Liver (tissue), 8 donors: ENCODE measurements at regions not wholly inside any gene's neighbourhood (a gene's known extent, or its start where the extent isn't known, plus 50 kb on each side); places are given as distances from the start of the nearest gene placed in this dataset.

Experiments used
- DNase-seq: peaks from one replicate; pipeline ENCODE4 v3.0.0-alpha.2; 2017; ENCODE audit warnings: low spot score
- H3K27ac ChIP-seq, 2 donors: one replicate each; pipeline ENCODE4 v1.7.0; 2013; ENCODE audit warnings: inconsistent platforms in 2 of 2, low read length in 2 of 2, control low read depth in 1 of 2, low read depth in 1 of 2, mild to moderate bottlenecking in 1 of 2
- H3K27me3 ChIP-seq, 4 donors: one replicate each; pipeline versions ENCODE4 v1.6.1 to v1.7.0; 2013; ENCODE audit warnings: low read length in 3 of 4, inconsistent platforms in 1 of 4, mild to moderate bottlenecking in 1 of 4, moderate library complexity in 1 of 4; ENCODE audit not compliant: control insufficient read depth in 4 of 4, insufficient read depth in 4 of 4
- H3K36me3 ChIP-seq, 4 donors: one replicate each; pipeline versions ENCODE4 v1.6.1 to v1.7.0; 2013; ENCODE audit warnings: low read length in 3 of 4, mild to moderate bottlenecking in 3 of 4, low read depth in 1 of 4, moderate library complexity in 1 of 4; ENCODE audit not compliant: control insufficient read depth in 4 of 4, insufficient read depth in 3 of 4
- H3K4me1 ChIP-seq, 4 donors: one replicate each; pipeline versions ENCODE4 v1.6.1 to v1.7.0; 2013; ENCODE audit warnings: low read length in 3 of 4, mild to moderate bottlenecking in 3 of 4, moderate library complexity in 1 of 4; ENCODE audit not compliant: control insufficient read depth in 4 of 4, insufficient read depth in 4 of 4
- H3K4me3 ChIP-seq, 3 donors: one replicate each; pipeline versions ENCODE4 v1.6.1 to v1.7.0; 2013; ENCODE audit warnings: low read length in 3 of 3, control low read depth in 1 of 3, low read depth in 1 of 3, mild to moderate bottlenecking in 1 of 3
- H3K9ac ChIP-seq, 2 donors: one replicate each; pipeline ENCODE4 v1.7.0; 2013; ENCODE audit warnings: low read length in 2 of 2, mild to moderate bottlenecking in 2 of 2, moderate library complexity in 2 of 2, control low read depth in 1 of 2, low read depth in 1 of 2
- H3K9me3 ChIP-seq, 4 donors: one replicate each; pipeline versions ENCODE4 v1.6.1 to v1.7.0; 2013; ENCODE audit warnings: low read length in 3 of 4; ENCODE audit not compliant: control insufficient read depth in 4 of 4
- FOXA1 ChIP-seq: IDR thresholded peaks from 2 replicates; pipeline ENCODE4 v1.6.1; 2016; ENCODE audit warnings: antibody characterized with exemption
- FOXA2 ChIP-seq: IDR thresholded peaks from 2 replicates; pipeline ENCODE4 v1.6.1; 2016; ENCODE audit warnings: antibody characterized with exemption
- GABPA ChIP-seq, 2 donors: IDR thresholded peaks in 1 of 2; conservative IDR thresholded peaks in 1 of 2; 2 replicates each; pipeline ENCODE4 v1.6.1; 2016; ENCODE audit warnings: antibody characterized with exemption in 2 of 2, mild to moderate bottlenecking in 1 of 2, moderate library complexity in 1 of 2
- HNF4A ChIP-seq, 2 donors: conservative IDR thresholded peaks; 2 replicates each; pipeline ENCODE4 v1.6.1; 2016; ENCODE audit warnings: antibody characterized with exemption in 2 of 2, mild to moderate bottlenecking in 2 of 2
- HNF4G ChIP-seq: IDR thresholded peaks from 2 replicates; pipeline ENCODE4 v1.6.1; 2016; ENCODE audit warnings: antibody characterized with exemption
- JUND ChIP-seq, 2 donors: IDR thresholded peaks; 2 replicates each; pipeline ENCODE4 v1.6.1; 2016; ENCODE audit warnings: antibody characterized with exemption in 2 of 2
- MAX ChIP-seq: IDR thresholded peaks from 2 replicates; pipeline ENCODE4 v1.6.1; 2016; ENCODE audit warnings: antibody characterized with exemption
- NR2F2 ChIP-seq: IDR thresholded peaks from 2 replicates; pipeline ENCODE4 v1.6.1; 2016; ENCODE audit warnings: antibody characterized with exemption
- RAD21 ChIP-seq, 2 donors: IDR thresholded peaks; 2 replicates each; pipeline ENCODE4 v1.6.1; 2016; ENCODE audit warnings: antibody characterized with exemption in 2 of 2, mild to moderate bottlenecking in 2 of 2
- REST ChIP-seq: IDR thresholded peaks from 2 replicates; pipeline ENCODE4 v1.6.1; 2016; ENCODE audit warnings: antibody characterized with exemption, mild to moderate bottlenecking
- RXRA ChIP-seq, 2 donors: IDR thresholded peaks; 2 replicates each; pipeline ENCODE4 v1.6.1; 2017 to 2018; ENCODE audit warnings: antibody characterized with exemption in 2 of 2, mild to moderate bottlenecking in 1 of 2
- SP1 ChIP-seq: IDR thresholded peaks from 2 replicates; pipeline ENCODE4 v1.6.1; 2018; ENCODE audit warnings: antibody characterized with exemption, mild to moderate bottlenecking
- TAF1 ChIP-seq: conservative IDR thresholded peaks from 2 replicates; pipeline ENCODE4 v1.6.1; 2016; ENCODE audit warnings: antibody characterized with exemption, mild to moderate bottlenecking
- YY1 ChIP-seq: IDR thresholded peaks from 2 replicates; pipeline ENCODE4 v1.6.1; 2016; ENCODE audit warnings: antibody characterized with exemption, mild to moderate bottlenecking
- WGBS: extraction: QIAGEN DNeasy Blood & Tissue Kit; methylation state at CpG from one replicate; pipeline ENCODE4 v1.1.7; 2013; 5-methylcytosine and 5-hydroxymethylcytosine counted together
- TF ChIP-seq, protein P1 (sequence below): IDR thresholded peaks from 2 replicates; pipeline ENCODE4 v1.6.1; 2016; ENCODE audit warnings: antibody characterized with exemption
- TF ChIP-seq, protein P2 (sequence below): IDR thresholded peaks from 2 replicates; pipeline ENCODE4 v1.6.1; 2016; ENCODE audit warnings: antibody characterized with exemption
- TF ChIP-seq, protein P3 (sequence below): fragments of 150-350 bp; IDR thresholded peaks from 2 replicates; pipeline ENCODE4 v1.5.1; 2017; ENCODE audit warnings: improper control_type of control experiment, low read depth, low read length; ENCODE audit not compliant: missing input control
- donor health status: healthy.
- donor health status: healthy.
- donor health status: healthy.
- donor health status: healthy.
- donor health status: healthy.

DNA sequence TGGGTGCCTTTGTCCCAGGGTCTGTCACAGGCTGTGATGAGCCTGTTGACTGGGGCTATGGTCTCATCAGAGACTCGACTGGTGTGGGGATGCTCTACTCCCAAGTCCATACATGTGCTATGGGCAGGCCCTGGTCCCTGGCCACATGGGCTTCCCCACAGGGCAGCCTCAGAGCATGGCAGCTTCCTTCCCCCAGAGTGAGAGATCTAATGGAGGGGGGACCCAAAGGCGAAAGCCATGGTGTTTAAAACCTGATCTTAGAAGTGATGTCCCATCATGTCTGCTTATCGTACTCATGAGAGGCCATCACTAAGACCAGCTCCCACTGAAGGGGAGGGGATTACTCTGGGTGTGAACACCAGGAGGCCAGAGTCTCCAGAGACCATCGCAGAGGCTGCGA, 279.0 kb upstream of the RTL1 start:
- Histone ChIP-seq H3K9me3 (peaks cover 0 to 5% (median 2%) of the 10 kb centered on the region in 4 donors), H3K4me3 (no peak overlapping the region), H3K36me3 (no peaks in the 10 kb centered on the region), H3K9ac (no peak overlapping the region), H3K4me1 (no peaks in the 10 kb centered on the region), H3K27ac (no peak overlapping the region), H3K27me3 (no peaks in the 10 kb centered on the region)
- no peak for DNase-seq
- WGBS, result 75% methylated on average over 5 of the region's 5 CpGs
- no peak for TF ChIP-seq JUND (IDR thresholded peaks at IDR 0.05)
- TF ChIP-seq YY1, result no peak
- no peak for TF ChIP-seq HNF4G
- no peak for TF ChIP-seq FOXA1
- no peak for TF ChIP-seq HNF4A (conservative IDR thresholded peaks at IDR 0.05)
- TF ChIP-seq TAF1, result no peak
- no peak for TF ChIP-seq SP1
- no peak for TF ChIP-seq MAX
- TF ChIP-seq RXRA (IDR thresholded peaks at IDR 0.05), result no peak
- TF ChIP-seq REST, result no peak
- no peak for TF ChIP-seq GABPA (IDR thresholded peaks at IDR 0.05 in 1 of 2, conservative IDR thresholded peaks at IDR 0.05 in 1 of 2)
- TF ChIP-seq, protein P1, sequence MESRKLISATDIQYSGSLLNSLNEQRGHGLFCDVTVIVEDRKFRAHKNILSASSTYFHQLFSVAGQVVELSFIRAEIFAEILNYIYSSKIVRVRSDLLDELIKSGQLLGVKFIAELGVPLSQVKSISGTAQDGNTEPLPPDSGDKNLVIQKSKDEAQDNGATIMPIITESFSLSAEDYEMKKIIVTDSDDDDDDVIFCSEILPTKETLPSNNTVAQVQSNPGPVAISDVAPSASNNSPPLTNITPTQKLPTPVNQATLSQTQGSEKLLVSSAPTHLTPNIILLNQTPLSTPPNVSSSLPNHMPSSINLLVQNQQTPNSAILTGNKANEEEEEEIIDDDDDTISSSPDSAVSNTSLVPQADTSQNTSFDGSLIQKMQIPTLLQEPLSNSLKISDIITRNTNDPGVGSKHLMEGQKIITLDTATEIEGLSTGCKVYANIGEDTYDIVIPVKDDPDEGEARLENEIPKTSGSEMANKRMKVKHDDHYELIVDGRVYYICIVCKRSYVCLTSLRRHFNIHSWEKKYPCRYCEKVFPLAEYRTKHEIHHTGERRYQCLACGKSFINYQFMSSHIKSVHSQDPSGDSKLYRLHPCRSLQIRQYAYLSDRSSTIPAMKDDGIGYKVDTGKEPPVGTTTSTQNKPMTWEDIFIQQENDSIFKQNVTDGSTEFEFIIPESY, result no peak
- TF ChIP-seq, protein P2, sequence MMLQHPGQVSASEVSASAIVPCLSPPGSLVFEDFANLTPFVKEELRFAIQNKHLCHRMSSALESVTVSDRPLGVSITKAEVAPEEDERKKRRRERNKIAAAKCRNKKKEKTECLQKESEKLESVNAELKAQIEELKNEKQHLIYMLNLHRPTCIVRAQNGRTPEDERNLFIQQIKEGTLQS, result no peak
- no peak for TF ChIP-seq FOXA2
- TF ChIP-seq NR2F2, result no peak
- TF ChIP-seq RAD21 (IDR thresholded peaks at IDR 0.05), result no peak
- TF ChIP-seq, protein P3, sequence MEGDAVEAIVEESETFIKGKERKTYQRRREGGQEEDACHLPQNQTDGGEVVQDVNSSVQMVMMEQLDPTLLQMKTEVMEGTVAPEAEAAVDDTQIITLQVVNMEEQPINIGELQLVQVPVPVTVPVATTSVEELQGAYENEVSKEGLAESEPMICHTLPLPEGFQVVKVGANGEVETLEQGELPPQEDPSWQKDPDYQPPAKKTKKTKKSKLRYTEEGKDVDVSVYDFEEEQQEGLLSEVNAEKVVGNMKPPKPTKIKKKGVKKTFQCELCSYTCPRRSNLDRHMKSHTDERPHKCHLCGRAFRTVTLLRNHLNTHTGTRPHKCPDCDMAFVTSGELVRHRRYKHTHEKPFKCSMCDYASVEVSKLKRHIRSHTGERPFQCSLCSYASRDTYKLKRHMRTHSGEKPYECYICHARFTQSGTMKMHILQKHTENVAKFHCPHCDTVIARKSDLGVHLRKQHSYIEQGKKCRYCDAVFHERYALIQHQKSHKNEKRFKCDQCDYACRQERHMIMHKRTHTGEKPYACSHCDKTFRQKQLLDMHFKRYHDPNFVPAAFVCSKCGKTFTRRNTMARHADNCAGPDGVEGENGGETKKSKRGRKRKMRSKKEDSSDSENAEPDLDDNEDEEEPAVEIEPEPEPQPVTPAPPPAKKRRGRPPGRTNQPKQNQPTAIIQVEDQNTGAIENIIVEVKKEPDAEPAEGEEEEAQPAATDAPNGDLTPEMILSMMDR, result no peak
